ENCODE measurements at regions not wholly inside any gene's neighbourhood (a gene's known extent, or its start where the extent isn't known, plus 50 kb on each side); places are given as distances from the start of the nearest gene placed in this dataset.

DNA sequence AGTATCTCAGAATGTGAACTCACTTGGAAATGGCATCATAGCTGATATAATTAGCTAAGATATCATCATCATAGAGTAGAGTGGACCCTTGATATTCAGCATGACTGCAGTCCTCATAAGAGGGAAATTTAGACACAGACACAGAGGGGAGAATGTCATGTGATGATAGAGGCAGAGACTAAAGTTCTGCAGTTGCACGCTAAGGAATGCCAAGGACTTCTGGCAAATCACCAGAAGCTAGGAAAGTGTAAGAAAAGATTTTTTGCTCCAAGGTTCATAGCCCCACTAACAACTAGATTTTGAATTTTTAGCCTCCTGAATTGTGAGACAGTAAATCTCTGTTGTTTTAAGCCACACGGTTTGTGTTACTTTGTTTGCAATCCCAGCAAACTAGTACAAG lies 612.6 kb upstream of the ST8SIA4 start:
- Histone ChIP-seq H3K4me3 (no peak overlapping the region), H3K27ac (no peak overlapping the region), H3K9me3 (no peaks in the 10 kb centered on the region), H3K27me3 (no peaks in the 10 kb centered on the region), H3K4me1 (no peaks in the 10 kb centered on the region), H3K36me3 (no peaks in the 10 kb centered on the region)
- TF ChIP-seq EP300 (IDR thresholded peaks at IDR 0.05) = no peak
- no peak for TF ChIP-seq CTCF (IDR thresholded peaks at IDR 0.05)
- TF ChIP-seq POLR2A (IDR thresholded peaks at IDR 0.05) = no peak
- no peak for TF ChIP-seq POLR2AphosphoS5 (IDR thresholded peaks at IDR 0.05)
- DNase-seq (ENCODE audit: low spot score in 2 of 2) = no peak
- 54% methylated on average over 2 of the region's 2 CpGs for WGBS

DNA sequence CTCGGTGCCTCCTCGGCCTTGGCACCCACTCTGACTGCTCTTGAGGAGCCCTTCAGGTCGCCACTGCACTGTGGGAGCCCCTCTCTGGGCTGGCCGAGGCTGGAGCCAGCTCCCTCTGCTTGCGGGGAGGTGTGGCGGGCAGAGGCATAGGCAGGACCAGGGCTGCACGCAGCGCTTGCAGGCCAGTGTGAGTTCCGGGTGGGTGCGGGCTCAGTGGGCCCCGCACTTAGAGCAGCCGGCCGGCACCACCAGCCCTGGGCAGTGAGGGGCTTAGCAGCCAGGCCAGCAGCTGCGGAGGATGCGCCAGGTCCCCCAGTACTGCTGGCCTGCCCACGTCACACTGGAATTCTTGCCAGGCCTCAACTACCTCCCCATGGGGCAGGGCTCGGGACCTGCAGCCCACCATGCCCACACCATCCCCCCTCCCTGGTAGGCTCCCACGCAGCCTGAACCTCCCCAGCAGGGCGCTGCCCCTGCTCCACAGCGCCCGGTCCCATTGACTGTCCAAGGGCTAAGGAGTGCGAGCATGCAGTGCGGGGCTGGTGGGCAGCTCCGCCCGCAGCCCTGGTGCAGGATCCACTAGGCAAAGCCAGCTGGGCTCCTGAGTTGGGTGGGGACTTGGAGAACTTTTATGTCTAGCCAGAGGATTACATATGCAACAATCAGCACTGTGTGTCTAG lies 602.9 kb upstream of the ST8SIA4 start:
- Histone ChIP-seq H3K27ac (no peak overlapping the region), H3K27me3 (no peaks in the 10 kb centered on the region)
- 94% methylated on average over 18 of the region's 25 CpGs for WGBS

GRCh38 chr5:101482931-101483330 lies 579.8 kb upstream of the ST8SIA4 start:
- Histone ChIP-seq H3K27me3 (no peaks in the 10 kb centered on the region), H3K4me3 (no peak overlapping the region), H3K27ac (no peak overlapping the region), H3K9me3 (no peaks in the 10 kb centered on the region), H3K36me3 (no peaks in the 10 kb centered on the region), H3K4me1 (no peaks in the 10 kb centered on the region)
- 100% methylated on average over 1 of the region's 3 CpGs for whole genome bisulfite sequencing
- no peak for TF ChIP-seq POLR2AphosphoS5 (IDR thresholded peaks at IDR 0.05)
- TF ChIP-seq EP300 (IDR thresholded peaks at IDR 0.05) = no peak
- TF ChIP-seq CTCF (IDR thresholded peaks at IDR 0.05) = no peak
- TF ChIP-seq POLR2A (IDR thresholded peaks at IDR 0.05) = no peak
- DNase-seq (ENCODE audit: low spot score in 2 of 2) = no peak

More for the DNA sequence above, 602.9 kb upstream of the ST8SIA4 start:
- Histone ChIP-seq H3K9me3 (peaks cover 4% of the 10 kb centered on the region), H3K4me3 (no peak overlapping the region), H3K36me3 (no peaks in the 10 kb centered on the region), H3K4me1 (no peaks in the 10 kb centered on the region)
- DNase-seq (ENCODE audit: low spot score in 2 of 2) = no peak
- TF ChIP-seq CTCF (IDR thresholded peaks at IDR 0.05) (no peak), EP300 (IDR thresholded peaks at IDR 0.05) (no peak), POLR2AphosphoS5 (IDR thresholded peaks at IDR 0.05) (no peak), POLR2A (IDR thresholded peaks at IDR 0.05) (no peak)

GRCh38 chr5:101473483-101473882 lies 570.4 kb upstream of the ST8SIA4 start:
- TF ChIP-seq POLR2A (IDR thresholded peaks at IDR 0.05) (no peak), POLR2AphosphoS5 (IDR thresholded peaks at IDR 0.05) (no peak), EP300 (IDR thresholded peaks at IDR 0.05) (no peak), CTCF (IDR thresholded peaks at IDR 0.05) (no peak)
- 78% methylated on average over 1 of the region's 1 CpG for WGBS
- no peaks in the 10 kb centered on the region for H3K27me3 ChIP-seq
- H3K9me3 ChIP-seq = no peaks in the 10 kb centered on the region
- H3K36me3 ChIP-seq = no peaks in the 10 kb centered on the region
- no peak overlapping the region for H3K27ac ChIP-seq
- H3K4me1 ChIP-seq = no peaks in the 10 kb centered on the region
- no peak for DNase-seq (ENCODE audit: low spot score in 2 of 2)
- H3K4me3 ChIP-seq = no peak overlapping the region

DNA sequence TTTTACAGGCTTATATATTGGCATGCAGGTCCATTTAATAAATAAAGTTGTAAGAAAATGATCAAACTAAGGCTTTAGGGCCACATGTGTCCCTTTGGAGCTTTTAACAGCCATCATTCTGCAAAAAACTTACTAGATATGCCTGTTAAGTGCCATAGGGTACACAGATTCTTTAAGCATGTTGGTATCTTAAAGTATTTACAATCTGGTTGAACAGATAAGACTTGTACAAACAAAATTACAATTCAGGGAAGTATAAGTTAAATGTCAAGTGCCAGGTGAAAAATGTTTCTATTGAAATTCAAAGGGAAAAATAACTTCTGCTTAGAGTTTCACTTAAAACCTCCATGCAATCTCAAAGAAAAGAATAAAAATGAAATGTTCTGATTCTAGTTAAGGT lies 558.4 kb upstream of the ST8SIA4 start:
- H3K4me3 ChIP-seq = no peak overlapping the region
- no peaks in the 10 kb centered on the region for H3K27me3 ChIP-seq
- no peaks in the 10 kb centered on the region for H3K4me1 ChIP-seq
- TF ChIP-seq POLR2A (IDR thresholded peaks at IDR 0.05) (no peak), EP300 (IDR thresholded peaks at IDR 0.05) (no peak), POLR2AphosphoS5 (IDR thresholded peaks at IDR 0.05) (no peak), CTCF (IDR thresholded peaks at IDR 0.05) (no peak)
- DNase-seq (ENCODE audit: low spot score in 2 of 2) = no peak
- no peaks in the 10 kb centered on the region for H3K36me3 ChIP-seq
- no peaks in the 10 kb centered on the region for H3K9me3 ChIP-seq
- no peak overlapping the region for H3K27ac ChIP-seq

All from suprapubic skin (tissue), 4 donors.